Mesothelial cell of epicardium (in vitro differentiated cells): ENCODE measurements at regions not wholly inside any gene's neighbourhood (a gene's known extent, or its start where the extent isn't known, plus 50 kb on each side); places are given as distances from the start of the nearest gene placed in this dataset.

Experiments
- DNase-seq, 2 experiments: peaks; one replicate each; pipeline ENCODE4 v3.0.0; 2021; ENCODE audit warnings: low spot score in 2 of 2; ENCODE audit not compliant: unreplicated experiment in 2 of 2
- H3K27ac Mint-ChIP-seq: 2 replicates; pipeline ENCODE4 v1.8.0; 2021; ENCODE audit warnings: mixed read lengths
- H3K27me3 Mint-ChIP-seq: 2 replicates; pipeline ENCODE4 v1.8.0; 2021; ENCODE audit warnings: low read depth, mixed read lengths
- H3K36me3 Mint-ChIP-seq: 2 replicates; pipeline ENCODE4 v1.8.0; 2021; ENCODE audit warnings: mixed read lengths
- H3K4me1 Mint-ChIP-seq: 2 replicates; pipeline ENCODE4 v1.8.0; 2021; ENCODE audit warnings: mixed read lengths
- H3K4me3 Mint-ChIP-seq: 2 replicates; pipeline ENCODE4 v1.8.0; 2021; ENCODE audit warnings: mild to moderate bottlenecking, moderate library complexity, mixed read lengths
- H3K9me3 Mint-ChIP-seq: 2 replicates; pipeline ENCODE4 v1.8.0; 2021; ENCODE audit warnings: mixed read lengths
- TF ChIP-seq, protein P1 (sequence below): fragments of 200-600 bp; sonication (generic); IDR thresholded peaks from one replicate; pipeline ENCODE4 v1.5.0; 2021; ENCODE audit warnings: antibody characterized with exemption; ENCODE audit not compliant: unreplicated experiment

DNA sequence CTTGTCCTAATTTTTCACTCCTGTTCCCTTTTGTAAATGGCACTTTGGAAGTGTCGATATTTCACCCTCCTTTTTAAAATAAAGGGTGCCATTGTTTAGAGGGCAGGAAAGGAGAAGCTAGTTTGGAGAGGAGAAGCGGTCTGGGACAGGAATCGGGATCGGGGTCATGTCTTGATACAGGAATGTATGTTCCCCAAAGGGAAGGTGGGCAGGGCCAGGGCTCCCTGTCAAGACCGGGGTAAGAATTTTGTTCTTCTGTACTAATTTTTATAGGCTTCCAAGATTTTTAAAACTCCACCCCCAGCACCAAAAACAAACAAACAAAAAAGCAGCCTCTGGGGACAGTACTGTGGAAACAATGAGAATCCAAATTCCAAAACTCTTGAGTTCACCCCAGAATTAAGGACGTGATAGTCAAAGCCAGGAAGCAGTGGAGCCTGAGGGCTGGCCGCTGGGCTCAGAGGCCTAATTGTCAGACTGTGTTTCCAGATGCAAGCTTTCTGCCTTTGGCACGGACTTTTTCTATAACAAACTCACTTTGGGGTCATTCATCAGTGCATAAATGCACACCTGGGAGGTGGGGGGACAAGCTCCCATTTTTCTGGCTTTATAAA, 250.4 kb upstream of the SIX2 start:
- Mint-ChIP-seq H3K27ac (no peak overlapping the region), H3K9me3 (no peaks in the 10 kb centered on the region), H3K4me3 (no peak overlapping the region), H3K27me3 (peaks cover 23% of the 10 kb centered on the region), H3K4me1 (peaks cover 50% of the 10 kb centered on the region), H3K36me3 (no peaks in the 10 kb centered on the region)
- TF ChIP-seq, protein P1, sequence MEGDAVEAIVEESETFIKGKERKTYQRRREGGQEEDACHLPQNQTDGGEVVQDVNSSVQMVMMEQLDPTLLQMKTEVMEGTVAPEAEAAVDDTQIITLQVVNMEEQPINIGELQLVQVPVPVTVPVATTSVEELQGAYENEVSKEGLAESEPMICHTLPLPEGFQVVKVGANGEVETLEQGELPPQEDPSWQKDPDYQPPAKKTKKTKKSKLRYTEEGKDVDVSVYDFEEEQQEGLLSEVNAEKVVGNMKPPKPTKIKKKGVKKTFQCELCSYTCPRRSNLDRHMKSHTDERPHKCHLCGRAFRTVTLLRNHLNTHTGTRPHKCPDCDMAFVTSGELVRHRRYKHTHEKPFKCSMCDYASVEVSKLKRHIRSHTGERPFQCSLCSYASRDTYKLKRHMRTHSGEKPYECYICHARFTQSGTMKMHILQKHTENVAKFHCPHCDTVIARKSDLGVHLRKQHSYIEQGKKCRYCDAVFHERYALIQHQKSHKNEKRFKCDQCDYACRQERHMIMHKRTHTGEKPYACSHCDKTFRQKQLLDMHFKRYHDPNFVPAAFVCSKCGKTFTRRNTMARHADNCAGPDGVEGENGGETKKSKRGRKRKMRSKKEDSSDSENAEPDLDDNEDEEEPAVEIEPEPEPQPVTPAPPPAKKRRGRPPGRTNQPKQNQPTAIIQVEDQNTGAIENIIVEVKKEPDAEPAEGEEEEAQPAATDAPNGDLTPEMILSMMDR = no peak
- no peak for DNase-seq

DNA sequence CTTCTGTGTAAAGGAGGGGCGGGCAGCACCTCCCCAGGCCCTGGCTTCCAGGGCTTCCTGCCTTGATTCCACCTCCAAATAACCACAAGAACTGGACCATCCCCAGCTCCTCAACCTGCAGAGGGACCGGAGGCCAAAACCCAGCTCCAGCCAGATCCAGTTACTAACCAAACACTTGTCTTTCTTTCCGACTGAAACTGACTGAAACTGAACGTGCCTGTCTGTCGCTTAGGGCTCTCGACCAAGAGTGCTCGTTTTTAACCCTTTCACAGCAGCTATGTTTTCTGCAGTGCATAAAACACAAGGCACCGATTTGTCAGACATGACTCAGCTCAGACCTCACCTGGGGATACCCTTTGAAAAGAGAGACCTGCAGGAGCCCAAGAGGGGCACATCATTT, 249.9 kb upstream of the SIX2 start:
- Mint-ChIP-seq H3K27me3 (peaks cover 18% of the 10 kb centered on the region), H3K4me1 (peaks cover 50% of the 10 kb centered on the region), H3K9me3 (no peaks in the 10 kb centered on the region), H3K36me3 (no peaks in the 10 kb centered on the region), H3K4me3 (no peak overlapping the region), H3K27ac (no peak overlapping the region)
- TF ChIP-seq, protein P1 = no peak
- DNase-seq = no peak

DNA sequence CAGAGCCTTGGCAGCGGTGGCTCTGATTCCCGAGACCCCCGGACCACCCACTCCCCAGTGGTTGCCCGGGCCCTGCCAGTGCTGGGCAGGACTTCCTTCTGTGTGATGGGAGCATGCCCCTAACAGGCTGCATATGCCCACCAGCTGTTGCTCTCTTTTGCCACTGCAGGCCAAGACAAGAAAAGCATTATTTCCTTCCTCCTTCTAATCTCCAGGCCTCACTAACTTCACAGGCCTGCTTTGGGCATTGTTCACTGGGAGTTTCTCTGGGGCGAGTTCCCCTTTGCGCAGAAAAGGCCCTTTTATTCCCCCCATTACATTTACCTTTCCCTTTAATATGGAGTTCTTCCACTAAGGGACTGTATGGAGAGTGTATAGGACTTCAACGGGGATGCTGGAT, 249.1 kb upstream of the SIX2 start:
- Mint-ChIP-seq H3K27me3 (peaks cover 11% of the 10 kb centered on the region), H3K27ac (no peak overlapping the region), H3K4me3 (no peak overlapping the region), H3K4me1 (peaks cover 47% of the 10 kb centered on the region), H3K9me3 (no peaks in the 10 kb centered on the region), H3K36me3 (no peaks in the 10 kb centered on the region)
- TF ChIP-seq, protein P1 = no peak
- no peak for DNase-seq

DNA sequence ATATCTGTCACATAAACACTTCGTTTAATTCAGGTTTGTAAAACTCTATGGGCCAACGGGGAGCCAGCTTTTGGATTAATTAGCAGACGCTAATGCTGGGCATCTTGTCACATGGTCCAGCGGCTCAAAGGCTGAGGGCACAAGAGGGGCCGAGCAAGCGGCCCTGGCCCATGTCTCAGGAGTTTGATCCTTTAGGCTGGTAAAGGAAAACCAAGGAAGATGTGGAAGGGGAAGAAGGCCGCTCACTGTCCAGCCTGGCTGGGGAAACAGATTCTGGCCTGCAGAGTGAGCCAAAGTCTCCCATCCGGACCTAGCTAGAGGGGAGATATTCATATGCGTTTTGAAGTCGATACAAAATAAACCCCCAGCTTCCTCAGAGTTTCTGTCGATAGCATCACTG, 248.6 kb upstream of the SIX2 start:
- Mint-ChIP-seq H3K27me3 (peaks cover 6% of the 10 kb centered on the region), H3K27ac (no peak overlapping the region), H3K4me3 (no peak overlapping the region), H3K4me1 (peaks cover 42% of the 10 kb centered on the region), H3K36me3 (no peaks in the 10 kb centered on the region), H3K9me3 (no peaks in the 10 kb centered on the region)
- DNase-seq = no peak
- TF ChIP-seq, protein P1 = no peak

DNA sequence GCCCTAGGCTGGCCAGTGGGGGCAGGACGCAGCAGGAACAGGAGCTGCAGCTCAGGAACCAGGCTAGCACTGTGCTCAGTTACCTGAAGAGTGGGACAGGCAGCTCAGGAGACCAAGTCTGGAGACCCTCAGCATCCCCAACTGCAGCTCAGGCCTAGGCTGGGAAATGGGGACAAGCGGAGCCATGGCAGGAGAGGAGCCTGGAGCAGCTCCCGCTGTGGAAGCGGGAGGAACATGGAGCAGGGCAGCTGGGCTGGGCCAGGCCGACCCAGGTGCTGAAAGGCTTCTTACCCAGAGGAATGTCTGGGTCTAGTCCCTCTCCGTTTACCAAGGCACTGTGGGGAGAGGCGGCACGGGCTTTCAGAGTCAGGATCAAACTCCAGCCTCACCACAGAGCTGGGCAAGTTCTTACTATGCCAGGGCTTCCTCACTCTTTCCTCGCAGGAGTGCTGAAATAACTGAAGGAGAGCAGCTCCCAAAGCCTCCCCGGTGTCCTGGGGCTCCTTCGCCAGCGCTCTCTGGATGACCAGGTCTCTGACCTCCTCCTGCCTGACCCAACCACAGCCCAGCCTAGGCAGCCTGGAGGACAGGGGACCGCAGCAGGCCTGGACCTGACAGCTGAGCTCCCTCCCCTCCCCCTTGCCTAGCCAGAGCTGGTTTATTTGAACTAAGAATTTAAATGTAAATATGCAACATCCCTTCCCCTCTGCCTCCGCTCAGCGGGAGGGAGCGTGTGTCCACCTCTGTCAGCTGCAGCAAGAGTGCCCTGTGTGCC, 247.8 kb upstream of the SIX2 start:
- H3K4me3 Mint-ChIP-seq = no peak overlapping the region
- H3K36me3 Mint-ChIP-seq = no peaks in the 10 kb centered on the region
- TF ChIP-seq, protein P1 = no peak
- peaks cover 4% of the 10 kb centered on the region for H3K27me3 Mint-ChIP-seq
- DNase-seq = no peak
- H3K27ac Mint-ChIP-seq = no peak overlapping the region
- peaks cover 38% of the 10 kb centered on the region for H3K4me1 Mint-ChIP-seq
- H3K9me3 Mint-ChIP-seq = no peaks in the 10 kb centered on the region
